Neural progenitor cell (in vitro differentiated cells): ENCODE measurements at regions not wholly inside any gene's neighbourhood (a gene's known extent, or its start where the extent isn't known, plus 50 kb on each side); places are given as distances from the start of the nearest gene placed in this dataset.

Experiments used
- CTCF ChIP-seq: fragments of 200-600 bp; sonication (generic); IDR thresholded peaks from 2 replicates; pipeline ENCODE4 v1.5.1; 2017; ENCODE audit warnings: antibody characterized with exemption, mild to moderate bottlenecking
- EZH2 ChIP-seq: fragments of 200-600 bp; sonication (generic); IDR thresholded peaks from 2 replicates; pipeline ENCODE4 v1.6.1; 2017; ENCODE audit warnings: antibody characterized with exemption, mild to moderate bottlenecking, moderate library complexity

DNA sequence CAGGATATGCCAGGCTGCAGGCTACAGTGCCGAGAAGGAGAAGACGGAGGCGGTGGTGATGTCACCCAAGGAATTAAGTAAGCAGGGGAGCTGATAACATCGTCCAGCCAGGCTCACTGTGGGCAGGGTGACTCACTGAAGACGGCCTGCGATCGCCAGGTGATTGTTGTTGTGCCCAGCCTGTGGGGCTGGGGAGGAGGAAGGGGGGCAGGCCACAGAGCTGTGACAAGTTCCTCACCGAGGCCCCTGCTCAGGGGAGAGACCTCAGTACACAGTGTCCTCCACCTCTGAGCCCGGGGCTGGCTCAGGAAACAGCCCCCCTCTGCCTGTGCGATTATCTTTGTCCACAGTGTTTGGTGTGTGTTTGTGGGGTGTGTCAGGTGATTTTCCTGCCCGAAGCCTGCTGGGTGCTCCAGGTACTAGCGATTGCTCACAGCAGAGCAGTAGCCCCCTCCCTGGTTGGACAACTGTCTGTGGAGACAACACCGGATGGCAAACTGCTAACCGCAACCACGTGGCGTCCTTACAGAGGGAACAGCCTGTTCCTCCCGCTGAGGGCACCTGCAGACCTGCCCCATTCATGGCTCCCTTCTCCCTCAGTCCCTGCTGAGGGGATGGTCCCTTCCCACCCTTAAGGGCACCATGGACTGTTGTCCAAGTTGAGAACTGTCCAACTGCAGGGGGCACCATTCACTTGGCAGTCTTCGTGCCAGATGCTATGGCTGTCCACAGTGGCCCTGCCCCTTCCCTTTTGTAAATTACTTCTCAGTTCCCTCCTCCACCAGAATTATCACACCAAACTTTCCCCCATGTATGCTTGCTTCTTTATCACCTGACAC is 95.1 kb downstream of the ZFP36L2 start:
- TF ChIP-seq EZH2 (no peak), CTCF (peak; percentile 31)
